ENCODE measurements at regions not wholly inside any gene's neighbourhood (a gene's known extent, or its start where the extent isn't known, plus 50 kb on each side); places are given as distances from the start of the nearest gene placed in this dataset.

GRCh38 chr6:120913486-120913885 lies 420.8 kb downstream of the TBC1D32 start:
- Histone ChIP-seq H3K27me3 (ENCODE audit: control insufficient read depth, insufficient read depth, low read length) (no peaks in the 10 kb centered on the region), H3K79me2 (ENCODE audit: control insufficient read depth, insufficient read depth, low read length) (no peaks in the 10 kb centered on the region), H3K4me2 (ENCODE audit: extremely low read depth, insufficient read depth, low read length) (no peak overlapping the region), H3K4me1 (ENCODE audit: control insufficient read depth, extremely low read depth, insufficient read depth, low read length) (no peaks in the 10 kb centered on the region), H3K36me3 (ENCODE audit: control insufficient read depth, insufficient read depth, low read length) (no peaks in the 10 kb centered on the region), H2AFZ (ENCODE audit: low read length) (no peak overlapping the region), H3K9ac (ENCODE audit: insufficient read depth, low read length) (no peak overlapping the region), H3K4me3 (replicated peaks in 1 of 4; ENCODE audit: control extremely low read depth in 1 of 4, insufficient read depth in 1 of 4, low read depth in 3 of 4, low read length in 4 of 4) (no peak overlapping the region), H4K20me1 (ENCODE audit: control insufficient read depth, extremely low read depth, insufficient read depth, low read length) (no peaks in the 10 kb centered on the region), H3K27ac (ENCODE audit: insufficient read depth, low read length) (no peak overlapping the region), H3K9me3 (ENCODE audit: control insufficient read depth, insufficient read depth, low read depth, low read length) (no peaks in the 10 kb centered on the region)
- no peak for TF ChIP-seq CTCF (conservative IDR thresholded peaks at IDR 0.05 in 1 of 2, IDR thresholded peaks at IDR 0.05 in 1 of 2; ENCODE audit: low read depth in 1 of 2, low read length in 2 of 2)
- no peak for TF ChIP-seq EZH2 (IDR thresholded peaks at IDR 0.05; ENCODE audit: low read length, missing control alignments)
- no peak for DNase-seq (ENCODE audit: low read depth in 2 of 2)

- H3K4me3 ChIP-seq (replicated peaks in 1 of 4; ENCODE audit: control extremely low read depth in 1 of 4, insufficient read depth in 1 of 4, low read depth in 3 of 4, low read length in 4 of 4), result no peak overlapping the region
- H4K20me1 ChIP-seq (ENCODE audit: control insufficient read depth, extremely low read depth, insufficient read depth, low read length), result no peaks in the 10 kb centered on the region
- no peak overlapping the region for H3K9ac ChIP-seq (ENCODE audit: insufficient read depth, low read length)
- no peak overlapping the region for H2AFZ ChIP-seq (ENCODE audit: low read length)
- no peaks in the 10 kb centered on the region for H3K4me1 ChIP-seq (ENCODE audit: control insufficient read depth, extremely low read depth, insufficient read depth, low read length)
- no peak for DNase-seq (ENCODE audit: low read depth in 2 of 2)
- no peaks in the 10 kb centered on the region for H3K9me3 ChIP-seq (ENCODE audit: control insufficient read depth, insufficient read depth, low read depth, low read length)
- no peaks in the 10 kb centered on the region for H3K79me2 ChIP-seq (ENCODE audit: control insufficient read depth, insufficient read depth, low read length)
- no peak for TF ChIP-seq EZH2 (IDR thresholded peaks at IDR 0.05; ENCODE audit: low read length, missing control alignments)
- no peak for TF ChIP-seq CTCF (conservative IDR thresholded peaks at IDR 0.05 in 1 of 2, IDR thresholded peaks at IDR 0.05 in 1 of 2; ENCODE audit: low read depth in 1 of 2, low read length in 2 of 2)
- H3K27me3 ChIP-seq (ENCODE audit: control insufficient read depth, insufficient read depth, low read length), result no peaks in the 10 kb centered on the region
- no peaks in the 10 kb centered on the region for H3K36me3 ChIP-seq (ENCODE audit: control insufficient read depth, insufficient read depth, low read length)
- no peak overlapping the region for H3K27ac ChIP-seq (ENCODE audit: insufficient read depth, low read length)
- no peak overlapping the region for H3K4me2 ChIP-seq (ENCODE audit: extremely low read depth, insufficient read depth, low read length)
Observed at GRCh38 chr6:120908767-120909166, 425.5 kb downstream of the TBC1D32 start.

GRCh38 chr6:120903836-120904235 lies 430.4 kb downstream of the TBC1D32 start:
- no peak for DNase-seq (ENCODE audit: low read depth in 2 of 2)
- H3K4me2 ChIP-seq (ENCODE audit: extremely low read depth, insufficient read depth, low read length), result no peak overlapping the region
- H3K36me3 ChIP-seq (ENCODE audit: control insufficient read depth, insufficient read depth, low read length), result no peaks in the 10 kb centered on the region
- TF ChIP-seq CTCF (conservative IDR thresholded peaks at IDR 0.05 in 1 of 2, IDR thresholded peaks at IDR 0.05 in 1 of 2; ENCODE audit: low read depth in 1 of 2, low read length in 2 of 2) (no peak), EZH2 (IDR thresholded peaks at IDR 0.05; ENCODE audit: low read length, missing control alignments) (no peak)
- H3K27ac ChIP-seq (ENCODE audit: insufficient read depth, low read length), result no peak overlapping the region
- H3K4me1 ChIP-seq (ENCODE audit: control insufficient read depth, extremely low read depth, insufficient read depth, low read length), result no peaks in the 10 kb centered on the region
- H3K4me3 ChIP-seq (replicated peaks in 1 of 4; ENCODE audit: control extremely low read depth in 1 of 4, insufficient read depth in 1 of 4, low read depth in 3 of 4, low read length in 4 of 4), result no peak overlapping the region
- H4K20me1 ChIP-seq (ENCODE audit: control insufficient read depth, extremely low read depth, insufficient read depth, low read length), result no peaks in the 10 kb centered on the region
- no peaks in the 10 kb centered on the region for H3K27me3 ChIP-seq (ENCODE audit: control insufficient read depth, insufficient read depth, low read length)
- H3K79me2 ChIP-seq (ENCODE audit: control insufficient read depth, insufficient read depth, low read length), result no peaks in the 10 kb centered on the region
- no peak overlapping the region for H2AFZ ChIP-seq (ENCODE audit: low read length)
- H3K9ac ChIP-seq (ENCODE audit: insufficient read depth, low read length), result no peak overlapping the region
- no peaks in the 10 kb centered on the region for H3K9me3 ChIP-seq (ENCODE audit: control insufficient read depth, insufficient read depth, low read depth, low read length)
